ENCODE measurements at regions not wholly inside any gene's neighbourhood (a gene's known extent, or its start where the extent isn't known, plus 50 kb on each side); places are given as distances from the start of the nearest gene placed in this dataset.

DNA sequence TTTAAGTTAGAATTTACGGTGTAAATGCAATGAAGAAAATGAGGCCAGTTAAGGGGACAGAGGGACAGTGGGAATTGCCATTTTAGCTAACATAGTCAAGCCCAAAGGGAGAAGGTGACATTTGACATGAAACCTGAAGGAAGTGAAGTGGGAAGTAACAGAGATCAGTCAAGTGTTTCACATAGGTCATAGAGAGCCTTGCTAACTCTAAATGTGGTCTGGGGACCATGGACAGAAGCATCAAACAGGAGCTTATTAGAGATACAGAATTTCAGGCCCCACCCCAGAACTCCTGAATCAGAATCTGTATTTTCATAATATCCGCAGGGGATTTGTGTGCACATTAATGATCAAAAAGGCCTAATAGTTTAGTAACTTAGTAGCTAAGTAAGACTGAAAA lies 393.7 kb downstream of the FRK start:
- Mint-ChIP-seq H3K27me3 (ENCODE audit: unreplicated experiment) (no peaks in the 10 kb centered on the region), H3K27ac (ENCODE audit: unreplicated experiment) (no peak overlapping the region), H3K4me1 (ENCODE audit: low read depth, unreplicated experiment) (no peaks in the 10 kb centered on the region), H3K36me3 (ENCODE audit: insufficient read depth, unreplicated experiment) (no peaks in the 10 kb centered on the region), H3K9me3 (ENCODE audit: low read depth, unreplicated experiment) (no peaks in the 10 kb centered on the region), H3K4me3 (ENCODE audit: low read depth, unreplicated experiment) (no peak overlapping the region)
- TF ChIP-seq CTCF (IDR thresholded peaks at IDR 0.05; ENCODE audit: unreplicated experiment): no peak
- DNase-seq: no peak
- no TSS peak for BruUV-seq (replicated peaks)
- CTCF ChIA-PET: no interaction called here
- intact Hi-C loops (cut with micrococcal nuclease; ENCODE audit: unreplicated experiment): no loop called here

GRCh38 chr6:115665310-115665709 lies 395.4 kb downstream of the FRK start:
- no TSS peak for BruUV-seq (replicated peaks)
- CTCF ChIA-PET: no interaction called here
- no peaks in the 10 kb centered on the region for H3K36me3 Mint-ChIP-seq (ENCODE audit: insufficient read depth, unreplicated experiment)
- no peaks in the 10 kb centered on the region for H3K9me3 Mint-ChIP-seq (ENCODE audit: low read depth, unreplicated experiment)
- H3K27me3 Mint-ChIP-seq (ENCODE audit: unreplicated experiment): no peaks in the 10 kb centered on the region
- intact Hi-C loops (cut with micrococcal nuclease; ENCODE audit: unreplicated experiment): no loop called here
- no peak overlapping the region for H3K4me3 Mint-ChIP-seq (ENCODE audit: low read depth, unreplicated experiment)
- H3K4me1 Mint-ChIP-seq (ENCODE audit: low read depth, unreplicated experiment): no peaks in the 10 kb centered on the region
- DNase-seq: no peak
- no peak for TF ChIP-seq CTCF (IDR thresholded peaks at IDR 0.05; ENCODE audit: unreplicated experiment)
- no peak overlapping the region for H3K27ac Mint-ChIP-seq (ENCODE audit: unreplicated experiment)

DNA sequence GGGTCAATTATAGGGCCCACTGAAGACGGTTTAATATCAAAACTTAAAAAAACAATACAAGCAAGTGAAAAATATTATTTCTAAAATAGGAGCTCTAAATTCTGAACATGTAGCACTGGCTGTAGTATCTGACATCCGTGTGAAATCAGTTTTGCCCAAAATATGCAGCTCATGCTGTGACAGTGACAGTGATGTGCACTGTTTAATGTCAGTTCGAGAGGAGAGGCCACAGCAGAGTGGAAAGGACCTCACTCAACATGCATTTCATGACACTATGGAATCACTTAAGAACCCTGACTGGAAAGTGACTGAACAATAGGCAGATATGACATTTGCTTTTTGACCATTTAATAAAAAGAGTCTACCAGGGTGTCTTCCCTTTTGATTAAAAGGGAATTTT lies 397.0 kb downstream of the FRK start:
- no peaks in the 10 kb centered on the region for H3K9me3 Mint-ChIP-seq (ENCODE audit: low read depth, unreplicated experiment)

GRCh38 chr6:115643762-115644161 lies 416.9 kb downstream of the FRK start:
- CTCF ChIA-PET: no interaction called here
- Mint-ChIP-seq H3K27me3 (ENCODE audit: unreplicated experiment) (no peaks in the 10 kb centered on the region), H3K9me3 (ENCODE audit: low read depth, unreplicated experiment) (peaks cover 6% of the 10 kb centered on the region), H3K4me1 (ENCODE audit: low read depth, unreplicated experiment) (peaks cover 14% of the 10 kb centered on the region), H3K27ac (ENCODE audit: unreplicated experiment) (no peak overlapping the region), H3K4me3 (ENCODE audit: low read depth, unreplicated experiment) (no peak overlapping the region), H3K36me3 (ENCODE audit: insufficient read depth, unreplicated experiment) (no peaks in the 10 kb centered on the region)
- no TSS peak for BruUV-seq (replicated peaks)
- DNase-seq: peak; percentile 59
- intact Hi-C loops (cut with micrococcal nuclease; ENCODE audit: unreplicated experiment): loop anchor here (10.0 kb wide), 1 partner anchor 251 kb away; no protein-coding TSS in a partner anchor
- TF ChIP-seq CTCF (IDR thresholded peaks at IDR 0.05; ENCODE audit: unreplicated experiment): peak; percentile 14

More for the DNA sequence above, 397.0 kb downstream of the FRK start:
- Mint-ChIP-seq H3K27ac (ENCODE audit: unreplicated experiment) (no peak overlapping the region), H3K36me3 (ENCODE audit: insufficient read depth, unreplicated experiment) (no peaks in the 10 kb centered on the region), H3K4me3 (ENCODE audit: low read depth, unreplicated experiment) (no peak overlapping the region), H3K4me1 (ENCODE audit: low read depth, unreplicated experiment) (no peaks in the 10 kb centered on the region), H3K27me3 (ENCODE audit: unreplicated experiment) (no peaks in the 10 kb centered on the region)
- DNase-seq: no peak
- CTCF ChIA-PET: no interaction called here
- intact Hi-C loops (cut with micrococcal nuclease; ENCODE audit: unreplicated experiment): no loop called here
- BruUV-seq (replicated peaks): no TSS peak
- no peak for TF ChIP-seq CTCF (IDR thresholded peaks at IDR 0.05; ENCODE audit: unreplicated experiment)

DNA sequence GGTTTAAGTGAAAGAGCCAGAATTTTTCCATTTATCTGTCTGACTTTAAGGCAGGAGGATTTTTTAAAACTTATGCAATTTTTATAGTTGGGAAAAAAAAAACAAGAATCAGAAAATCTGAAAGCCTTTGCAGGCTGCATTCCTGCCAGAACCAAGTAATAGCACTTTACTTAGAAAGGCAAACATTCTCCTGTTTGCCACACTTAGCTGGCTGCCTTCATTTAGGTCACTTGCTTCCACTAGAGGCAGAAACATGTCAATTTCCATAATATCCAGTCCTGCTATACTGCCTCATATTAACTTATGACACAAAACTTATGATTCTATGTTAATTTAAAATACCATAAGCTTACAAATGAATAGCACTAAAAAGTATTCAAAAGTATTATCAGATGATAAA lies 425.8 kb downstream of the FRK start:
- Mint-ChIP-seq H3K9me3 (ENCODE audit: low read depth, unreplicated experiment) (no peaks in the 10 kb centered on the region), H3K27ac (ENCODE audit: unreplicated experiment) (no peak overlapping the region), H3K27me3 (ENCODE audit: unreplicated experiment) (no peaks in the 10 kb centered on the region), H3K4me3 (ENCODE audit: low read depth, unreplicated experiment) (no peak overlapping the region), H3K36me3 (ENCODE audit: insufficient read depth, unreplicated experiment) (no peaks in the 10 kb centered on the region), H3K4me1 (ENCODE audit: low read depth, unreplicated experiment) (no peaks in the 10 kb centered on the region)
- BruUV-seq (replicated peaks): no TSS peak
- no peak for TF ChIP-seq CTCF (IDR thresholded peaks at IDR 0.05; ENCODE audit: unreplicated experiment)
- intact Hi-C loops (cut with micrococcal nuclease; ENCODE audit: unreplicated experiment): no loop called here
- DNase-seq: no peak
- CTCF ChIA-PET: no interaction called here

All from Calu3 (cell line).